HPDE6-E6E7 (cell line): ENCODE measurements at regions not wholly inside any gene's neighbourhood (a gene's known extent, or its start where the extent isn't known, plus 50 kb on each side); places are given as distances from the start of the nearest gene placed in this dataset.

Source experiments
- DNase-seq: peaks from one replicate; pipeline ENCODE4 v3.0.0; 2011; ENCODE audit warnings: missing footprints; ENCODE audit errors: extremely low spot score

DNA sequence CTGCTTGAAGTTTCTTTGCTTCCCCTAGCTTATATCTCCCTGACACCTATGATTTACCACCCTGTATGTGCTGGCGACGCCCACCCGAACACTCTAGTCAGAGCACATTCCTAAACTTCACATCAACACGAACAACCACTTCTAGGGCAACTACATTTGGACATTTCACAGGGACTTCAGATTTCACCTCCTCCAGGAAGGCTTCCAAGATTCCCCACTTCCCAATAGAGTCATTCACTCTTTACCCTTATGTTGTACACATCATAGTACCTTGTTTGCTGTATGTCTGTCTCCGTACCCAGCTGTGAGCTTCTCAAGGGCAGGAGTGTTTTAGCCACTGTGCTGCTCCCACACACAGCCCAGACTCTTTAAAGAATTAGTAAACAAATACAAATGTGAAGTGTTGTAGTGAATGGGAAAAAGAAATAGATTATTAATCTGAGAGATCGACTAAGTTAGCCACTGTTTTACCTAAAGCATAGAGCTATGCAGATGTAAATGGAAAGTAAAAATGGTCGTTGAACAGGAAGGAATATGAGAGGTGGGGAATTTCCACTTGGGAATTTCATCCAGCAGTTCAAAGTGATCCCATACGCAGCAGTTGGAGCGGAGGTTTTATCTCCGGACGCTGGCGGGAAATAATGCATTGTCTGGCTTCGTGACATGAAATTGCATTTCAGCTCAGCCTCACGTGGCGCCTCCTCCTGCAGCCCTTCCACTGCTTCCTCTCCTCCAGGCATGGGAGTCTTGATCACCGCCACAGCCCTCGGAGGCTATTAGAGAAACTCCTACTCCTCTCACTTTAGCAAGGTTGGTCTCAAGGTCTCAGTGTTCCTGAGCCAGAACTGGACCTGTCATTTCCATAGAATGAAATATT, 233.4 kb upstream of the COPS8 start:
- DNase-seq = no peak

DNA sequence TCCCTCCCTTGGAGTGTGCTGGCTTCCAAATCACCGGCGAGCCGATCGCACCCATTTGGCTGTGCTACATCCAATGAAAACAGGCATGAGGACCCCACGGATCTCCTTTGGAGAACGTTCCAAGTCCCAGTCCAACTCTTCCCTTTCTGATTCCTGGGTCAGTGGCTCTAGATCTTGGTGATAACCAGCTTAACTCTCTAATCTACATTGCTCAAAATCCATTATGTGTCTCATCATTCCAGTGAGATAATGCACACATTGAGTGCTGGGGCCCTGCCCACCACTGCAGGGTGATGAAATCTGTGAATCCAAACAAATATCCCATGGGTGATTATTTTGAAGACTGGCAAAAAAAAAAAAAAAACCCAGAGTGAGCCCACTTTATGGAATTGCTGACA, 232.7 kb upstream of the COPS8 start:
- no peak for DNase-seq

DNA sequence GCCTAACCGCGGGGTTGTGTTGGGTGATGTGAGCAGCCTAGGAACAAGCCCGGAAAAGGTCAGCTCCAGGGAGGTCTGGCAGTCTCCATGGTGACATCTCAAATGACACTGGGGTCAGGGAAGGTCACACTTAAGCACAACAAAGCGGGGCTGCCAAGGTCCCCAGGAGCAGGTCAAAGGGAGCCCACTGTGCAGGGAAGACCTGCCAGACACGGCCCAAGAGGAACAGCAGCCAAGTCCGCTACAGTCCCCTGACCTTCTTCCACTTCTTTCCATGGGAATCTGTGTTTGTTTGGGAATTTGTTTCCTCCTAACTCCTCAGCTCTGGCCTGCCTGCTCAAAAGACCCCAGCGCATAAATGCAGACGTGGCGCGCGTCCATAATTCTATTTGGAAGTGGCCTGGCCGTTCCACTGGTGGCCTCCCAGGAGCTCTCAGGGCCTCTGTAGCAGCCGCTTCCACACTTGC, 232.1 kb upstream of the COPS8 start:
- no peak for DNase-seq

DNA sequence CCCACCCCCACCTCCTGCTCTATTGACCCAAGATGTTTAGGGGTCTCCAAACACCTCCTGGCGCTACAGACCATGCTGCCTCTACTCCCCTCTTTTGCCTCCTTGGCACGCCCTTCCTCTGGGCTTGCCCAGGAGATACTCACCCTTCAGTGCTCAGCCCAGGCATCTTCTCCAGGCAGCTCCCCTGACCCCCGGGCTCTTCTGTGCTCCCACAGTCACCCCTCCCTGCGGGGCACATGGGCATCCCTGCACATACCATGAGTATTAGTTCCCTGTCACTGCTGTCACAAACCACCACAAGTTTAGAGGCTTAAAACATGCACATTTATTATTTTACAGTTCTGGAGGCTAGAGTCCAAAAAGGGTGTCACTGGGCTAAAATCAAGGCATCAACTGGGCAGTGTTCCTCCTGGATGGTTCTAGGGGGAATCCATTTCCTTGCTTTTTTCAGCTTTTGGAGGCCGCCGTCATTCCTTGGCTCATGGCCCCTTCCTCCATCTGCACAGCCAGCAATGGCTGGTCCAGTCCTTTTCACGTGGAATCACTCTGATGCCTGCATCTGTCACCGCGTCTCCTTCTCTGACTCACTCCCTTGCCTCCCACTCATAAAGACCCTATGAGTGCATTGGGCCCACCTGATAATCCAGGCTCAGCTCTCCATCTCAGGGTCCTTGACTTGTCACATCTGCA, 230.4 kb upstream of the COPS8 start:
- DNase-seq = no peak

DNA sequence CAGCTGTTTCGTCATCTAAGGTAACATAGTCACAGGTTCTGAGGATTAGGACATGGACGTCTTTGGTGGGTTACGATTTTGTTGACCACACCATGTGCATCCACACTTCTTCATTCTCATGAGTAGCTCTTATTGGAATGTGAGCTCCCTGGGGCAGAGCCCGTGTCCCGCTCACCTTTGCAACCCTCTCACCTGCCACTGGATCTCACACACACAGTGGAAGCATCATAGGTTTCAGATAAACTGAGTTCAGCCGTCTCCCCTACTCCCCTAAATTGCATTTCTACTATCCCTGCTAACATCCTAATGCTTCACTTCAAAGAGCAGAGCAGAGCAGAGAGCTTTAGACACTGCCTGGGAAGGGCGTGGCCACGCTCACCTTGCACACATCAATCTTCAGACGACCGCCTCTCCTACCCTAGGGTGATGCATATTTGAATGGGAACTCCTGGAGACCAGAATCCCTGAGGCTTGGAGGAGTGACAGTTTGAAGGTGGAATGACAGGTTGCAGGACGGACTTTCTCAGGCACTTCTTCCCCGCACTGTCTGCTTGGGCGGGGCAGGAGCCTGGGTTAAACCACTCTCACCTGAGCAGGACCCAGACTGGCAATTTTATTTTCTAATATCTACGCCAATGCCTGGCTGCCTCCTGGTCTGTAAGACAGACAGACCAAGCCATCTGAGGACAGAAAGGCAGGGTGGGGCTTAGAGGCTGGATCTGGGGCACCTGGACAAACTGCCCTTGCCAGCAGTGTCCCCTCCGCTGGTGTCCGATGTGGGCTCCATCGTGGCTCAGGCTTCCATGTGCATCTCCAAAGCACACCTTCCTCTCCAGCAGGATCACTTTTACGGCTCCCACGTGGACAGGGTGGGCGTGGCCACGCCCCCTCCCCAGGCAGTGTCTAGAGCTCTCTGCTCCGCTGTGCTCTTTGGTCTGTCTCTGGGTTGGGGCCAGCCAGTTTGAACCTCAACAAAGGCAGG, 229.5 kb upstream of the COPS8 start:
- no peak for DNase-seq

DNA sequence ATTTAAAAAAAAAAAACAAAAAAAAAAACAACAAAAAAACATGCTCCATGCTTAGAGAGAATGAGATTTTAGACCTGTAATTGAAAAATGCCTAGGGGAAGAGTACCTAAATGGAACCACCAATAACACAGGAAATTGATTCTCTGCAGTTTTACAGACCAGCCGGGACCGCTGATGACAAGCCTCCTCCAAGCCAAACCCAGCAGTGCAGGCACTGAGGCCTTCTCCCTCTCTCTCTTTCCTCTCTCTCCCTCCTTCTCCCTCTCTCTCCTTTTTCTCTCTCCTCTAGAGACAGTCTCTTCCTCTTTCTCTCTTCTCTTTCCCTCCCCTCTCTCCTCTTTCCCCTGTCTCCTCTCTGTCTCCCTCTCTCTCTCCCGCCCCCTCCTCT, 228.8 kb upstream of the COPS8 start:
- no peak for DNase-seq

DNA sequence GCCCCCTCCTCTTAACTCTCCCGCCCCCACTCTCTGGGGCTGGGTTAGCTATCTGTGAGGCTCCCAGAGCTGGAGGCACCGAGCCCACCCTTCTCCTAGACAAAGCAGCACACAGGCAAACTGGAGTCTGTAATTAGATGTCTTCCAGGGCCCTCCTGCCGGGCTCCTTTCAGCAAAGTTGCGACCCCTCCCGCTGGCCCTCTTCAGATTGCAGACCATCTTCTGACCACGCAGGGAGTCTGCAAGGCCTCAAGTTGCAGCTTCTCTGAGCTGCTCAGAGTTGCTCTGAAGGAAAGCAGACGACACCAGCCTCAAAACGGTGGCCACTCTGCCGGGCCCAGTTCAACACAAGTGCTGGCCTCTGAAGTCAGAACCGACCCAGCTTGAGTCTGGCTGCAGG, 228.4 kb upstream of the COPS8 start:
- DNase-seq = no peak

DNA sequence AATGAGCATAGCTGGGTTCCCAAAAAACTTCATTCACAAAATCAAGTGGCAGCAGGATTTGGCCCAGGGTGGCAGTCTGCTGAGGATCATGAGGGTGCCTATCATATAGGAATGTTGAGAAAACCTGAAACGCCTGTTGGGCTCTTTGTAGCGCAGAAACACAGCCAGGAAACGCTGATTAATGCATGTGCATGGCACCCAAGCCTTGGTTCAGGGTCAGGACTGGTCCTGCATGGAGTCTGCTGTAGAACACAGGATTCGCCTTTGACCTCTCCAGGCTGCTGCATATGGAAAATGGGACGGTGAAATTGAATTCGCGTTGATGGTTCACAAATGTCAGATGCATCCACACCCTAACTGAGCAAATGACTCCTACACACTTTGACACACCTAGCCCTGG, 227.9 kb upstream of the COPS8 start:
- DNase-seq = no peak

DNA sequence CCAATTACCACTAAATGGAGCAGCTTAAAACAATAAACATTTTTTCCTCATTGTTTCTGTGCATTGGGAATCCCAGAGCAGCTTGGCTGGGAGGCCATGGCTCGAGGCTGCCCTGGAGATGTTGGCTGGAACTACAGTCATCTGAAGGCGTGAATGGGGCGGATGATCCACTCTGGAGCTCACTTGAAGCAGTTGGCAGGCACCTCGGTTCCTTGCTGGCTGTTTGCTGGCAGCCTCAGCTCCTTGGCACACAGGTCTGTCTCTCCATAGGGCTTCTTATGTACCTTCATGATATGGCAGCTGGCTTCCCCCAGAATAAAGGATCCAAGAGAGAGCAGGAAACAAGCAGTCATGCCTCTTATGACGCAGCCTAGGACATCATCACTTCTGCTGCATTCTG, 227.0 kb upstream of the COPS8 start:
- DNase-seq = no peak

DNA sequence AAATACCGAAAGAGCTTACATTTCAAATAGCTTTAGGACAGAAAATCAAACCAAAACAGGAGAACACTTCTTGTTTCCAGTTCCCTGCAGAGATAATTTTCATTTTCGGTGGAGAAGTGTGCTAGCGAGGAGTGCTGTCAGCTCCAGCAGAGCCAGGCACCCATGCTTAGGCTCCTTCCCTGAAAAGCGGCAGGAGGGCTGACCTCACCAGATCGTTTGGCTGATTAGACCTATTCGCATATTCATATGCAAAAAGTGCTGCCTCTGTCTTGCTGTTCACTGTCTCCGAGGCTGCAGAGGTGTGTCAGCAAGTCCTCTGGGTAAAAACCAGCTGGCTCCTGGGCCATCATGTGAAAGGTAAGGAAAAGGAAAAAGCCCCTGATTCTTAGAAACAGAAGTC, 225.8 kb upstream of the COPS8 start:
- no peak for DNase-seq

DNA sequence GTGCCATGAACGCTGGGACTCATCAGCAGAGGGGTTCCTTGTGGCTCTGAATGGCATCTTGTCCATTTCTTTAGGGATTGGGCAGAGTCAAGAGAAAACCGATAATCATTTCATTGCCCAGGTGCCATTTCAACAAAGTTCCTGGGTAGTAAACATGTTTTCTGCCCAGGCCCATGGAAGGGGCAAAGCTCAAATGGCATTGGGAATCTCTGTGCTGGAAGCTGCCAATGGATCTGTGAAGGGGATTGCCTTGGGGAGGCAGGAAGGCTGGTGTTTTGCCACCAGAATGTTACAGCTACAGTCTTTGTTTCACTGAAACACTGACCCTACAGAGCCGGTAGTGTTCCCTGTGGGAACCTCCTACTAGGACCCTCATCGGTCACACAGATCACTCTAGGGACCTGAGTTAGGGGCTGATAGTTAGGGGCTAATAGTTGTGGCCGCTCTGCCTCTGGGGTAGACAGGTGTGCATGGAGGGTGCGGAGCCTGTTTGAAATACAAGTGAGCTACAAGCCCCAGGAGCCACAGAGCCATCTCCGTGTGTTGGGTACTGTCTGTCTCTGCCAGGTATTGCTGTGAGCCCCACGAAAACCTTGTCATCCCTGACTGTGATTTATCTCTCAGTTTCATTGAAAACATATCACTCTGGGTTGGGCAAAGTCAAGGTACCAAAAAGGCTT, 224.4 kb upstream of the COPS8 start:
- no peak for DNase-seq

DNA sequence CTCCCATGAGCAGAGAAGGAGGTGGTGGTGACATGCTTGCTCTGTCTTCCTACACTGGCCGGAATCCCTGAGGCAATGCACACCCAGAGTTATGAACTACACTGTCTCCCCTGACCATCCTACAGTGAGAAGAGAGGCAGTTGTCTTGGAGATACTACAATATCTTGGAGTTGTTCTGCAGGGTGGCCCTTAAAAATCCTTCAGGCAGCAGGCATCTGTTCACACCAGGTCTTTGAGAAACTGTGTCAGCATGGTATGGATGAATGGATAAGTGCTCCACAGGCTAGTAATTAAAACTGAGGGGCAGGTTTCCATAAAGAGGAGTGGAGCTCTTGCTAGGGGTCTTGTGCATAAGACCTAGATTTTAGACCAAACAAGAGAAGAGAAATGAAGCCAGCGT, 223.7 kb upstream of the COPS8 start:
- DNase-seq = no peak

DNA sequence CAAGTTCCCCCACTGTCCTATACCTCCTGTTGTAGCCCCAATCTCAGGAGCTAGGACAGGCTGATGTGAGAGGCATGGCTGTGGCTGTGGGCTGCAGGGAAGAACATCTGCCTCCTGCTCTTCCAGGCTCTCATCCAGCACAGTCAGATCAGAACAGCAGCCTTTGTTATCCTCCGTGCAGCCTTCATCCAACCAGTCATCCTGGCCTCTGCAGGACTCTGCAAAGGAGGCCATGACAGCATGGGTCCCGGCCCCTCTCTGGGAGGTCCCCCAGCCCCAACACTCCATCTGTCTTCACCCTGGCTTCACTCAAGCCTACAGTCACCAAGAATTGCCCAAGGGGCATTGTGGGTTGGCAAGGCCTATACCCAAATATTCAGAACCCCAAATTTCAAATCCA, 223.2 kb upstream of the COPS8 start:
- no peak for DNase-seq

DNA sequence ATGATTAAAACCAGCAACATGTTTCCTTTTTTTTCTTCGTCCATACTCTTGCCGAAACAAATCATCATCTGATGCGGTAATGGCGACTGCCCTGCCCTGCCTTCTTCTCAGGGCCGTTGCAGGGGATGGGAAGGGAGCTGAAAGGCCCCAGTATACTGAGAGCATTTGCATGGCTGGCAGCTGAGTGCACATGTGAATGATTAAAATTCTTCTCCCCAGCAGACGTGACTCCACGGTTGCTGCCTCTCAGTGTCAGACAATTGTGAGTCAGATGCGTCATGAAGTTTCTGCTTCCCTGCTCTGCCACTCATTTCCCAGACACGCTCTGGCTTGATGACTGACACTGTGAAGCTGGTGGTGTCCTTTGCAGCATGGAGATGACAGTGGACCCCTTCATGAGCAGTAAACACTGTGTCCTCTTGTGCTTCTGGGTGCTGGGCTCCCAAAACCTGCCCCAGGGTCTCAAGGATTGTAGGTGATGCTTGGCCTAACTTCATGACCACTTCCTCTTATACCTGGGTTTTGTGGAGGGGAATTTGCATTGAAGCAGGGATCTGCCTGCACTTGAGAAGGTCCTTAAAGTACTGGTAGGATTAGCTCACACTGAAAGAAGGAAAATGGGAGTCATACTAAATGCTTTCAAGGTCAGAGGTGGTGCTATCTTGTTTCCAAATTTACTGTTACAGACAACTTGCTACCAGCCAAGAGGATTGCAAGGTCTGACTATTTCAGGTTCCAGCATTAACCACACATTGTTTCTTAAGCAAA, 222.5 kb upstream of the COPS8 start:
- DNase-seq = peak; percentile 54

DNA sequence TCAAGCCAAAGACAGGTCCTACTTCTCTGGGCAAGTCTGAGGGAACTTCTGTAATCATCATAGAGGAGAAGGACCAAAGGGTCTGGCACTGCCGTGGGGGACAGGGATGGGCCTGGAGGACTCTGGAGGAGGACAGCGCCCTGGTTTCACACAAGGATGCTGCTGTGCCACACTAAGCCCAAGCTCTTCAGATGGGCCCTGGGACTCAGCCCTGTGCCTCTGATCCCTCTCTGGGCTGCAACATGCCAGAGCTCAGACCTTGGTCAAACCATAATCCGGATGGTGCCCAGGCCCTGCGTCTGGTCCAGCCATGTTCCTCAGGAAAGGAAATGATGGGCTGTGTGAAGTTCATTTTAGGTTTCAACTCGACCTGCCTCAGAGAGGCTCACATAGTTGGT, 222.0 kb upstream of the COPS8 start:
- DNase-seq = no peak

DNA sequence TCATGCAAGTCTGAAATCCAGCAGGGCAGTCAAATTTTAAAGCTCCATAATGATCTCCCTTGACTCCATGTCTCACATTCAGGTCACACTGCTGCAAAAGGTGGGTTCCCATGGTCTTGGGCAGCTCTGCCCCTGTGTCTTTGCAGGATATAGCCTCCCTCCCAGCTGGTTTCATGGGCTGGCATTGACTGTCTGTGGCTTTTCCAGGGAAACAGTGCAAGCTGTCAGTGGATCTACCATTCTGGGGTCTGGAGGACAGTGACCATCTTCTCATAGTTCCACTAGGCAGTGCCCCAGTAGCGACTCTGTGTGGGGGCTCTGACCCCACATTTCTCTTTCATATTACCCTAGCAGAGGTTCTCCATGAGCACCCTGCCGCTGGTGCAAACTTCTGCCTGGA, 220.6 kb upstream of the COPS8 start:
- no peak for DNase-seq

DNA sequence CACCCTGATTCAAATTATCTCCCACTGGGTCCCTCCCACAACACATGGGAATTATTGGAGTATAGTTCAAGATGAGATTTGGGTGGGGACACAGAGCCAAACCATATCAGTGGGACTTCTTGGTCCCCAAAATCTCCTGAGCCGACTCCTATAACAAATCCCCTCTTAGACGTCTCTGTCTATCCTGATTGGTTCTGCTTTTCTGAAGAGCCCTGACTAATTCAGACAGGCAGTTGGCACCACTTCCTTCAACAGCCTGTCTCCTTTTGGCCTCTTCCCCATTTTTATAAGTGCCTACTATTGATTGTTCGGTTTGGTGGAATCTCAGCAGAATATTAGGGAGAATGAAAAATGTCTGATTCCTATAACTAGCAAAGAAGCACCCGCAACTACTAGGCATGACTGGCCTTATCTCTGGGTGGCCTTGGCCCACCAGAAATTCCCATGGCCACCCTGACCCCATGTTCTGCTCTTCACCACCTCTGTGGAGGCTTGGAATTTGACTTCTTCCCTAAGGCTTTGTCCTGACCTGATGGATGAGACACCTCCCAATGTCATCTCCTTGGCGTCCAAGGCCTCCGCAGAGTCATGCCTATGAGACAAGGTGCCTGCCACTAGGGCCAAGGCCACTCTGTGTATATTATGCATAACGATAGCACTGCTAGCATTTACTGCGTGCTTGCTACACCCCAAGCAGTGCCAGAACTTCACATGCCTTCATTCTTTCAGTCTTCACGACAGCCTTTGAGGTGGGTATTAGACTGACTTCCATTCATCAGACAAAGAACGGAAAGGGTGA, 218.9 kb upstream of the COPS8 start:
- DNase-seq = no peak

DNA sequence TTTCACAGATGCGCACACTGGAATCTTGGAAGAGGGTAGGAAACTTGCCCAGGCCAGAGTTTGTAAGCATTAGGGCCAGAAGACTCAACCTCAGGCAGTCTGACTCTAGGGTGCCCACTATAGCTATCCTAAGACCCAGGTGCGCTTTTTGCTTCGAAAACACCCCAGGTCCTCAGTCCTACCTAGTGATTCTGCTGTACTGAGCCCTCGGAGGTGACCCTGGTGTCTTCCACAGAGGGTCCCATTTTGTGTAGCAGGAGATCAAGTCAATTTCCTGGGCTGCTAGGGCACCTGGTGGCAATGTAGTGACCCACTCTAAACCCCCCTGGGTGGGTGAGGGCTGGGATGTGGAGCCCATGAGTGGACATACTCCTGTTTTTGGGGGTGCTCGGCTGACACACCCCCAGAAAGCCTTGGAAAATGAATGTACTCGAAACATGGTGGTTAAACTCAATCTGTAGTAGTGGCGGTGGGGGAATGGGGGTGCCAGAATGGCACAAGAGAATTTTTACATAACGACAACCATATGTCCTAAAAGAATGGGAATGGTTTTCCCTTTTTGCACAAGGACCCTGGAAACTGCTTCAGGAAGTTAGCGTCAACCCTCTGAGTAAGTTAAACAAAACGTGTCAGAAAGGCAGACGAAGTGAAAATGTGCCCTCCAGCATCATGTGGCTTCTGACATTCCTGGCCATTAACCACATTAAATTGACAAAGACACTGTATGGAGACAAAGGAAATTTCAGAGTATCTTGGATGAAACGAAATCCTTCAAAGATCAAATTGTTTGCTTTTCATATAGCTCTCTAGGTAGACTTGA, 218.0 kb upstream of the COPS8 start:
- DNase-seq = no peak

DNA sequence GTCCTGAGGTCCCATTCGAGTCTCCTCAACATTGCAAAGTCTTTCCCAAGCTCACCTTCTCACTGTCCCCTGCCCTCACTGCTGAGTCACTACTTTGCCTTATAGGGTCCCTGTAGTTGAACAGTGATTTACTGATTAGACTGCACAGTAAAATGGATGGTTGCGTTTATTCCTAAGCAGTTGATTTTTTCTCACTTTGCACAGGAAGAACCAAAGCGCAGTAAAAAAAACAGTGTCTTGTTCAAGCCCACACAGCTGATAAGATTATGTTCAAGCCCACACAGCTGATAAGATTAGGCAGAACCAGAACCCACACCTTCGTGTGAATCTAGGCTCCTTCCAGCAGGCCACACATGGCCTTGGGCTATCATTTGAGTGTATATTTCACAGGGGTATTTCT, 215.3 kb upstream of the COPS8 start:
- no peak for DNase-seq
